NCI-H526 treated with DMSO at 0.1 percent for 48 hours (cell line): ENCODE measurements at regions not wholly inside any gene's neighbourhood (a gene's known extent, or its start where the extent isn't known, plus 50 kb on each side); places are given as distances from the start of the nearest gene placed in this dataset.
"Not testable (repeated sequence)": the region's sequence is repeated elsewhere in the genome, so short reads cannot be mapped to it uniquely, and the experiment has no call there.

Experiments
- DNase-seq: peaks from one replicate; lab custom pipeline; 2025; lab: John Stamatoyannopoulos, UW

DNA sequence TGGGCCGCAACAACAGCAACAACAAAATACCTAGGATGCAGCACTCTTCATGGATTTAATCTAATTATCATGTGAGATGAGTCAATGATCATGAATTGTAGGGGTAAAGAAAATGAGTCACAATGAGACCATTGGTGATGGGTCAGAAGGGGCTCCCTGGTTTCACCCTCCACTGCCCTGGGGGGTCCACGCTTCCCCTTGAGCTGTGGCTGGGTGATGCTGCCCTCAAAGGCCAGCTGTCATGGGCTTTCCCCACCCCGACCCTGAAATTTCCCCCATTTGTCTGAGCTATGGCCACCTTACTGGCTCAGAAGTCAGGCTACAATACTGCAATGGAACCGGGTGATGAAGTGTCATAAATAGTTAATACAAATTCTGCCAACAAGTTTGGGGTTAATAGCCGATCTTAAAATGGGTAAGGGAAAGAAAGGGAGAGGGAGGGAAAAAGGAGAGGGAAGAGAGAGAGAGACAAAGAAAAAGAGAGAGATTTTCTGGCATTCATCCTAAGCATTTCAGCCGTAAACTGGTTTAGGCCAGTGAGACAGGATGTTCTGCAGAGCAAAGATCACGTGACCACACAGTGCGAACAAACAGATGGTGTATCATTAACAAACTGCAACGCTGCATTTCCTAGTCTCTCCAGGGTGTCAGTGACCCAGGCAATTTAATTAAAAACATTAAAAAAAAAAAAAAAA is 143.4 kb upstream of the ERRFI1 start:
- peak; percentile 23 for DNase-seq

DNA sequence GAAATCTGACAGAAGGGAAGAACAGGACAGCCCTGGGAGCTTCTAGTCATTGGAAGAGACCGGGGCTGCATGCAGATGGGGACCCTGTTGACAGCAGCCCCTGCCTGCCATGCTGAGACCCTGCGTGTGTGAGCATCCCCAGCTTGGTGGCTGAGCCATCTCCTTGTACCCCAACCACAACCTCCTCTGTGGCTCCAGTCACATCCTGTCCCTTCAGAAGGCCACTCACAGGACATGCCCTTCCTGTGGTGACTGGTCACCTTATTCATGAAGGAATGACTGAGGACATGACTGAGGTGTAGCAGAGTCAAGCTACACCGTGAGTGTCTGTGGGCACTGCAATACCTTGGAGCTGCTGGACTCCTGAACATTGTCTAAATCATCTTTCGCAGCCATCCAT is 141.8 kb upstream of the ERRFI1 start:
- DNase-seq, result no peak

DNA sequence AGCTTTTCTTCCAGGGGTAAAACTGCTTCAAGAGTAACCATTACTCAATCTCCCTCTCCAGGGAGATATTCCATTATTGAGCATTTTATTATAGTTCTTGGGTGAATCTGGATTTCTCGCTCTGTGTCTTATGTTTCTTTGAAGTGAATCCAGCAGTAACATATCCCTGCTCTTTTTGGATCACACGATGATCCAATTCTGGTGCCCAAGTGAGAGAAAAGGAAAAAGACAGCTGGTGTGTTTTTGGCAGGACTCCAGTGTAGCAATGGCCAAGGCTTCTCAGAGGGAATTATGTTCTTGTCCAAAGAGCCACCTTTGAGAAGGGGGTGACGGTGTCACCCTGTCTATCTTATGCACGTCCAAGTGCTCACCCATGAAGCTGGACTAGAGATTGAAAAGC is 140.3 kb upstream of the ERRFI1 start:
- DNase-seq, result no peak

DNA sequence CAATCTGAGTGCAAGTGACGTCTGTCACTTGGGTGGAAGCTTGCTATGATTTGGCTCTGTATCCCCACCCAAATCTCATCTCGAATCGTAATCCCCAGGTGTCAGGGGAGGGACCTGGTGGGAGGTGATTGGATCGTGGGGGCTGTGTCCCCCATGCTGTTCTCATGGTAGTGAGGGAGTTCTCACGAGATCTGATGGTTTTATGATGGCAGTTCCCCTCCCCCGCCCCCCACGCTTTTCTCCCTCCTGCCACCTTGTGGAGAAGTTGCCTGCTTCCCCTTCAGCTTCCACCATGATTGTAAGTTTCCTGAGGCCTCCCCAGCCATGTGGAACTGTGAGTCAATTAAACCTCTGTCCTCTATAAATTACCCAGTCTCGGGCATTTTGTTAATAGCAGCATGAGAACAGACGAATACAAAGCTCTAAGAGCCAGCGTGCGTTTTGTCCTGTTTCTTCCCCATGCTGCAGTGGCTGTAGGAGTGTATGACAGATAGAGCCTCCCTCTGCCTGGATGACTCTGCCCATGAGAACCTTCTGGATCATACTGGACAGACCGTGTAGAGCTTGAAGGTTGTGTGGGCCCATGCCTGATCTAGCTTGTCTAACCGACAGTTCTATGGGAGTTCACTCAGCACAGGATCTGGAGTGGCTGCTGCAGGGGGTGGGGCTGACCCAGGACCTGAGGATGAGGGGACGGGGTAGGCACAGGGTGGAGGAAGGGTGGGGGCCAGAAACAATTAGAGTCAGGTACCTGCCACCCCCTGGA is 139.7 kb upstream of the ERRFI1 start:
- no peak for DNase-seq

DNA sequence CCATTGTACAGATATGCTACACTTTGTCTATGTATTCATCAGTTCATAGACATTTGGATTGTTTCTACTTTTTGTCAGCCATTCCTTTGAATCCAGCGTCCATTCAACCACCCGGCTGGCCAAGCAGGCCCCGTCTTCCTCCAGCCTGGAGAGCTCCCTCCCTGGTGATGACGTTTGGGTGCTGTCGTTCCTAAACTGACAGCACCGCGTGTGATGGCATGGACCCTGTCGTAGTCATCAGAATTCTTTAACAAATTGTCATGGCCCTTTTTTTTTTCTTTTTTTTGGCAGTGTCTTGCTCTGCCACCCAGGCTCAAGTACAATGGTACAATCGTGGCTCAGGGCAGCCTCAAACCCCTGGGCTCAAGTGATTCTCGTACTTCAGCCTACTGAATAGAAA is 138.6 kb upstream of the ERRFI1 start:
- DNase-seq, result no peak

DNA sequence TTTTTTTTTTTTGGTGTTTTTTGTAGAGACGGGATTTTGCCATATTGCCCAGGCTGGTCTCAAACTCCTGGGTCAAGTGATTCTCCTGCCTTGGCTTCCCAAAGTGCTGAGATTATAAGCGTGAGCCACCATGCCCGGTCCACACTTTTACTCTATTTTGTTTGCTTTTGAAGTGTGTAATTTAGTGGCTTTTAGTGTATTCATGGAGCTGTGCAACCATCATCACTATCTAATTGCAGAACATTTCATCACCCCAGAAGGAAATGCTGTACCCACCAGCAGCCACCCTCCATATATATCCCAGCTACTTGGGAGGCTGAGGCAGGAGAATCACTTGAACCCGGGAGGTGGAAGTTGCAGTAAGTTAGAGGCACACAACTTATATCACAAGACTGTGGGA is 136.9 kb upstream of the ERRFI1 start:
- no peak for DNase-seq

DNA sequence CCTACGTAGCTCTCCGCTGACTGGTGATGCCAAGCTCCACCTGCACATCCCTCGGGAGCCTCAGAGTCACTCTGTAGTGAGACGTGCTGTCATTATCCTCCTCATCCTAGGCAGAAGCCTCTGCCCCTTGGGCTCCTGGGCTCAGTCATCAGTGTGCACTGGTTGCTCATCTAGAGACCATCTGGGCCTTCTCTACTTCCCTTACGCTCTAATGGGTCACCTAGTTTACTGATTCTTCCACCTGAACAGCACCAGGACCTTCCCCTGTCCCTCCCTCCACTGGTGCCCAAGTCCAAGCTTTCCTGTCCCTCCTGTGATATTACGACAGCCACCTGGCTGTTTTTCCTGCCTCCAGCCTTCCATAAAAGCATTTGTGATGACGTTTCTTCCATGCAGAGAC is 136.1 kb upstream of the ERRFI1 start:
- no peak for DNase-seq

DNA sequence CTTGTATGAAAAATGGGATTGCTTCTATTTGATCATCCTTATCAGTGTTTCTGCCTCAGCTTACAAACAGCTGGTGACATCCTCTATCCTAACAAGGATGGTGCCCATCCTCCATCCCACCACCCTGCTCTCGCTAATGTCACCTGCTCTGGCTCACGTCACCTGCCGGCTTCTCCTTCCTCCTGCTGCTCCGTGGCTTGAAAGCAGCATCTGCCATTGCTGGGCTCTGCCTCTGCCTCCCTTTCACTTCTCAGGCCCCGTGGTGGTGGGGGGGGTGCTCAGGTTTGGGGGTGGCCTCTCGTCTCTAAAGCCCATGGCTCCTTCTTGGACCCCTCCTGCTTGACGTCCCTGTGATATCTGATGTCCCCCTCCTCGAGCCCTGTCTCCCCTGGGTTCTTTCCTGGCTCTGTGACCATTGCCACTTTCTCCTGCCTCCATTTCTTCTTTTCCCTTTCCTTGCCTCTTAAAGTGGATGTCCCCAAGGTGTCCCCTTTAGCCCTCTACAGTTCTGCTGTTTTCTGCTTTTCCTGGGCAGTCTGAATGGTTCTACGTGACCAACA is 135.5 kb upstream of the ERRFI1 start:
- no peak for DNase-seq

DNA sequence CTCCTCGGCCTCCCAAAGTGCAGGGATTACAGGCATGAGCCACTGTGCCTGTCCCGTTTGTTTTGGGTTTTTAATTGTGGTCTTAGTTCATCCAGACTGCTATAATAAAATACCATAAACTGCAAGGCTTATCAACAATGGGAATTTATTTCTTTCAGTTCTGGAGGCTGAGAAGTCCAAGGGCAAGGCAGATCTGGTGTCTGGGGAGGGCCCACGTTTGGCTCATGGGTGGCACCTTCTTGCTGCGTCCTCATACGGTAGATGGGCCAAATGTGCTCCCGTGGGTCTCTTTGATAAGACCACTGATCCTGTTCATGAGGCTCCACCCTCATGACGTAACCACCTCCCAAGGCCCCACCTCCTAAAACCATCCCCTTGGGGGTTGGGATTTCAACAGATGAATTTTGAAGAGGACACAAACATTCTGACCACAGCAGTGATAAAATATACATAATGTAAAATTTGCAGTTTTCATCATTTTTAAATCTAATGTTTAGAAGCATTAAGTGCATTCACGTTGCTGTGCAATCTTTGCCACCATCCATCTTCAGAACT is 133.4 kb upstream of the ERRFI1 start:
- DNase-seq, result no peak

DNA sequence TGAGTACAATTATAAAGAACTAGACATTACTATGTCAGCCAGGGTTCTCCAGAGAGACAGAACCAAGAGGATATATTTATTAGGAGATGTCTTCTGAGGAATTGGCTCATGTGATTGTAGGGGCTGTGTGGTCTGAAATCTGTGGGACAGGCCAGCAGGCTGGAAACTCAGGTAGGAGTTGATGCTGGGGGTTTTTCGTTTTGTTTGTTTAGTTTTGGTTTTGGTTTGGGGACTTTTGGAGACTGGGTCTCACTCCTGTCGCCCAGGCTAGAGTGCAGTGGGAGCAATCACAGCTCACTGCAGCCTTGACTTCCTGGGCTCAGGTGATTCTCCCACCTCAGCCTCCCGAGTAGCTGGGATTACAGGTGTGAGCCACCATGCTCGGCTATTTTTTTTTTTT is 132.9 kb upstream of the ERRFI1 start:
- no peak for DNase-seq

DNA sequence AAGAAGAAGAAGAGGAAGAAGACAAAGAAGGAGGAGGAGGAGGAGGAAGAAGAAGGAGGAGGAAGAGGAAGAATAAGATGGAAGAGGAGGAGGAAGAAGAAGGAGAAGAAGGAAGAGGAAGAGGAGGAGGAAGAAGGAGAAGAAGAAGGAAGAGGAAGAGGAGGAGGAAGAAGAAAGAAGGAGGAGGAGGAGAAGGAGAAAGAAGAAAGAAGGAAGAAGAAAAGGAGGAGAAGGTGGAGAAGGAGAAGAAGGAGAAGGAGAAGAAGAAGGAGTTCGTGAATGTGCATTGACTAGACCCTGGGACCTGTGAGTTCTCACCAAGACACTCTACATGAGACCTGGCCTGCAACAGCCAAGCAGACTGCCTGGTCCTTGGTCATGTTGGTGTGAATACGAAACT is 131.7 kb upstream of the ERRFI1 start:
- no peak for DNase-seq

DNA sequence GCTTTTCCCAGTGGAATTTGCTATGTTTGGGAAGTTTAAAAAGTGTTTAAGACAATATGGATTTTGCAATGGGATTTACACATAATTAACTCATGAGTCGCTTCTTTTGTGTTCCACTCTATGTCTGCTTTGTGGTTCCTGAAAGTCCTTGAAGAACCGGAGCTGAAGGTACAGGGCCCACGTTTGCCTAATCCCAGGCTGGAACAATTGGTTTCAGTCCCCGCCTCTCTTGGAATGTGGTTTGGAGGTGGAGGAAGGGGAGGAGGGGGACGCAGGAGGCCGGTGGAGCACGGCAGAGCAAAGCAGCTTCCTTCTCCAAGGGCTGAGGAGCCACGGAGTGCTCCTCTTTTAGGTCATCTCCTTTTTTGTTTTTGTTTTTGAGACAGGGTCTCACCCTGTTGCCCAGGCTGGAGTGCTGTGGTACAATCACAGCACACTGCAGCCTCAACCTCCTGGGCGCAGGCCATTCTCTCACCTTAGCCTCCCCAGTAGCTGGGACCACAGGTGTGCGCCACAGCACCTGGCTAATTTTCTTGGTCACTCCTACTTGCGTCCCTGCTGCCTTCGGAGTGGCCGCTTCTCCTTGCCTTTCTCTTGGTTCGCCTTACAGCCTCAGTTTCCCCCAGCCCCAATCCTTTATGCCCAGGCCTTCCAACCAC is 129.5 kb upstream of the ERRFI1 start:
- peak; percentile 29 for DNase-seq

DNA sequence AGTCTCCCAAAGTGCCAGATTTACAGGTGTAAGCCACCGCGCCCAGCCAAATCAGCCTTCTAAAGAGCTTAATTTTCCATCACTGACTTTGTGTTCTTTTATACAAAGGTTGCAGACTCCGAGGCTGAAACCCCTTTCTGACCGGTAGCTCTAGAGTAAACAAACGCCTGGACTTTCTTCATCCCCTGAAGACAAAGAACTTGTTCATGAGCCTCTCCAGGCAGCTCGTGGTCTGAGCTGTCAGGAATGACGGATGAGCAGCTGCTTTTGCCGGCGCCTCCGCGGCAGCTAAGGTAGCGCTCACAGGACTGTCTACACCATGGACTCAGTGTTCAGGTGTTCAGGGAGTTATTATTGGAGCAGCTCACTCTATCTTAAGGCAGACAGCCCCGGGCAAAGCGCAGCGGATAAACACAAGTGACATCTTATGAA is 128.5 kb upstream of the ERRFI1 start:
- peak; percentile 93 for DNase-seq

DNA sequence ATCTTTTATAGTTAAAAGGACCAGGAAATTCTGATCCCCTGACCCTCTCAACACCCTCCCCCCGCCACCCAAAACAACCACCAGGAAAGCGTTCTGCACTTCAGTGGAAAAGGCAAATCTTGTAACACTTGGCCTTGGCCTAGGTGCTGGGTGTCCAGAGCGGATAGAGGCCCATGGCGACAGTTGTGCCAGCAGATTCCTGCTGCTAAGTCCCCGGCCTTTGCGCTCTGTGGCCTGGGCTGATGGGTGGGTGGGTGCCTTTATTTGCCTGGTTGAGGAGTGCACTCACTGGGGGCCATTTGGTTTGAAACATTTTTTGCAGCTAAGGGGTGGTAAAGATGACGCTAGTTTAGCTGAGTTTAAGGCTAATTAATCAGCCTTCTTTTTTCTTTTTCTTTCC is 127.9 kb upstream of the ERRFI1 start:
- DNase-seq, result no peak

DNA sequence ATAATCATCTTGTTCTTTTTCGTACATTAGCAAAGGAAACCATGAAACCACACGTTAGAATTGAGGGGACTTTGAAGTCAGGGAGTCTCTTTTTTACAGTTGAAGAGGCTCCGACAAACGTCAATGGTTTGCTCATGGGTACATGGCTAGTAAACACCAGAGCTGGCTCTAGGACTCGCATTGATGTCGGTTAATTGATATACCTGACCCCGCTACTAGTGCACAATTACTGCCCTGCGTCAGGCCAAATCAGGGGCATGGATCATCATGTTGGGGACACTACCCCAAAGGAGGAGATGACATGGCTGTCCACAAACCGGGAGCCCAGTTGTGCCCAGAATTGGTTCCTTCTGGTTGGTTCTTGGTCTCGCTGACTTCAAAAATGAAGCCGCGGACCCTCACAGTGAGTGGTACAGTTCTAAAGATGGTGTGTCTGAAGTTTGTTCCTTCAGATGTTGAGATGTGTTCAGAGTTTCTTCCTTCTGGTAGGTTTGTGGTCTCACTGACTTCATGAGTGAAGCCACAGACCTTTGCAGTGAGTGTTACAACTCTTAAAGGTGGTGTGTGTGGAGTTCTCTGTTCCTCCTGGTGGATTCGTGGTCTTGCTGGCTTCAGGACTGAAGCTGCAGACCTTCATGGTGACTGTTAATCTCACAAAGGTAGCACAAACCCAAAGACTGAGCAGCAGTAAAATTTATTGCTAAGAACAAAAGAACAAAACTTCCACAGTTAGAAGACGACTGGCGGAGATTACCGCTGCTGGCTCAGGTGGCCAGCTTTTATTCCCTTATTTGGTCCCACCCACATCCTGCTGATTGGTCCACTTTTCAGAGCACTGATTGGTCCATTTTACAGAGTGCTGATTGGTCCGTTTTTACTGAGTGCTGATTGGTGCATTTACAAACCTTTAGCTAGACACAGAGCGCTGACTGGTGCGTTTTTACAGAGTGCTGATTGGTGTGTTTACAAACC is 126.9 kb upstream of the ERRFI1 start:
- no peak for DNase-seq

DNA sequence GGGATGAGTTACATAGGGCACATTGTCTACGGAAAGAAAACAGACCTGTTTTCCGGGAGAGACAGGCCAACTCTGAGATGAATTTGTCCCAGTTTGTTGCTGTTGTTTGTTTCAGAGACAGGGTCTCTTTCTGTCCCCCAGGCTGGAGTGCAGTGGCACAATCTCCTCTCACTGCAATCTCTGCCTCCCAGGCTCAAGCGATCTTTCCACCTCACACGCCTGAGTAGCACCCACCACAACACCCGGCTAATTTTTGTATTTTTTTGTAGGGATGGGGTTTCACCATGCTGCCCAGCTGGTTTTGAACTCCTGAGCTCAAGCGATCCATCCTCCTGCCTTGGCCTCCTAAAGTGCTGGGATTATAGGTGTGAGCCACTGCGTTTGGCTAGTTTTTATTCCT is 125.5 kb upstream of the ERRFI1 start:
- DNase-seq, result no peak

DNA sequence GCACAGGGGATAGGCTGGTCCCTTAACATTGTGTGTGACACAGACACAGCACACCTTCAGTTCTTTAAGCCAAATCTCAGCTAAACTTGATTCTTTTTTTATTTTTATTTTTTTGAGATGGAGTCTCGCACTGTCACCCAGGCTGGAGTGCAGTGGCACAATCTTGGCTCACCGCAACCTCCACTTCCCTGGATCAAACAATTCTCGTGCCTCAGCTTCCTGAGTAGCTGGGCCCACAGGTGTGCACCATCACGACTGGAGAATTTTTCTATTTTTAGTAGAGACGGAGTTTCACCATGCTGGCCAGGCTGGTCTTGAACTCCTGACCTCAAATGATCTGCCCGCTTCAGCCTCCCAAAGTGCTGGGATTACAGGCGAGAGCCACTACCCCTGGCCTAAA is 123.6 kb upstream of the ERRFI1 start:
- not testable (repeated sequence) for DNase-seq

DNA sequence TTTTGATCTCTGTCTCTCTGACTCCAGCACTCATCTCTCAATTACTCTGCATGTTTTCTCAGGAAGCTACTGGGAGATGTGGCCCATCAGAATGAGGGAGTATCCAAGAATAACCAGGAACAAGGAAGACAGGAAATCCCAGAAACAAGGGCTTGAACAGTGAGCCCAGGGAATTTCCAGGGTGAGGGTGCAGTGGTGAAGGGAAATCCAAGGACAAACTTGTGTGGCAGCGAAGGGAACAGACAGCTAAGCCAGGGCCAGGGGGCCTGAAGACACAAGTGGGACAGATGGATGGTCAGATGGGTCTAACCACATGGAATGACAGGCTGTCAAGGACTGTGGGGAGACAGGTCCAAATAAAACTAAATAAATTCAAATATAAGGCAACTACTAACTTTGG is 121.8 kb upstream of the ERRFI1 start:
- DNase-seq, result no peak

DNA sequence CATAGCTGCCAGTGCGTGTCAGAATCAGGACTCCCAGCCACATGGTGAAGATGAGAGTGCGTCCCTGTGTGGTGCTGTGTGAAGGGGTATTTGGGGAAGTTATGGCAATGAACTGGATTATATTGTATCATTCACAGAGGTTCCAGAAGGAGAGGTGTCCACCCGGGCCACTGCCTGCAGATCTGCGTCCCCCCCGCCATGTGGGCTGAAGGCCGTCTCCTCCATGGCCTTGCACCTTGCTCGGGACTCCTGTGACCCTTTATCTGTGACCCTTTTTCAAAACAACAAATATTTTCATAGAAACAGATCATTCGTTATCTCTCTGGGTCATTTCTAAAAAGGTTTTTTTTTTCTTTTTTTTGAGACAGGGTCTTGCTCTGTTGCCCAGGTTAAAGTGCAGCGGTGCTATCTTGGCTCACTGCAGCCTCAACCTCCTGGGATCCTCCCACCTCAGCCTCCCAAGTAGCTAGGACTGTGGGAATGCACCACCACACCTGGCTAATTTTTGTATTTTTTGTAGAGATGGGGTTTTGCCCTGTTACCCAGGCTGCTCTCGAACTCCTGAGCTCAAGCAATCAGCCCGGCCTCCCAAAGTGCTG is 120.2 kb upstream of the ERRFI1 start:
- no peak for DNase-seq

DNA sequence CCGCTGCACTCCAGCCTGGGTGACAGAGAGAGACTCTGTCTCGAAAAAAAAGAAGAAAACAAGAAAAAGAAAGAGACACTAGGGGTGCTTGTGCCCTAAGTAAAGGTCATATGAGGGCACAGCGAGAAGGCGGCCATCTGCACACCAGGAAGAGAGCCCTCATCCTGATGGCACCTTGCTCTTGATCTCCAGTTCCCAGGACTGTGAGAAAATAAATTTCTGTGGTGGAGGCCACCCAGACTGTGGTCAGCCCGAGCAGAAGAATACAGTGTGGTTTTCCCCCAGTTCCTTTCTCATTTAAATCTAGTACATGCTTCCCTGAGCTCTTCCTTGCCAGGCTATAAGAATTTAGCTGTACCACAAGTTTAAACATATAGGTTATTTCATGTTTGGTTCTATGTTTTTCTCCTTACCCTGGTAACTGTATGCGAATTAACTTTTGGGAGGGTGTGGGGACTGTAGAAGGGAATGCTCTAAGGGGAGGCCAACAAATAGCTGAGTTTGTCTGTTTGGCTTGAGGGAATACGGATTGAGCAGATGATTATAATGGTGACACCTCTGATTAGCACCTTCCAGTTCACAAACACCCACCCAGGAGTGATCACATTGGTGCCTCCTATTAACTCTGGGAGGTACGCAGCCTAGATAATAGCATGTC is 119.6 kb upstream of the ERRFI1 start:
- no peak for DNase-seq
